HCT116 (cell line): ENCODE measurements at regions not wholly inside any gene's neighbourhood (a gene's known extent, or its start where the extent isn't known, plus 50 kb on each side); places are given as distances from the start of the nearest gene placed in this dataset.

ENCODE experiments used
- ATAC-seq: fragments of 200-7000 bp; cut with Tn5 transposase; 2 replicates; pipeline ENCODE4 v1.9.1; 2020; ENCODE audit warnings: mild to moderate bottlenecking, moderate library complexity
- BruUV-seq: library from RNA; stranded (reverse); fragments of 400-500 nt; replicated peaks from 2 replicates; lab custom pipeline; 2021; lab: Mats Ljungman, UMichigan
- CTCF ChIA-PET: fragments of 300-600 bp; sonication (Branson Sonifier 250); formaldehyde crosslinking; loops from one replicate; lab custom pipeline; 2021; ENCODE audit warnings: antibody characterized with exemption; lab: Charles Lee
- POLR2A ChIA-PET: fragments of 300-600, 350-600 bp; sonication (Branson Sonifier 250); formaldehyde crosslinking; loops from one replicate; lab custom pipeline; 2021; ENCODE audit warnings: antibody characterized with exemption; lab: Charles Lee
- RAD21 ChIA-PET, 2 experiments: fragments of 300-600 bp; sonication (Branson Sonifier 250); formaldehyde crosslinking; loops; one replicate each; lab custom pipeline; 2023; ENCODE audit warnings: low total read pairs in 2 of 2; ENCODE audit not compliant: uncharacterized antibody in 2 of 2, unreplicated experiment in 2 of 2, low non-redundant PET in 1 of 2; lab: Charles Lee
- DNase-seq: peaks from one replicate; pipeline ENCODE4 v3.0.0-alpha.2; 2010; ENCODE audit warnings: low read depth, low spot score
- H2AFZ ChIP-seq: fragments of 200-600 bp; shearing (Covaris generic), sonication (generic); 2 replicates; pipeline ENCODE4 v1.6.1; 2017; ENCODE audit warnings: low read depth, mixed run types, mixed read lengths, antibody characterized with exemption, low read length; ENCODE audit not compliant: poor library complexity, severe bottlenecking
- H3K27ac ChIP-seq: 2 replicates; pipeline ENCODE4 v1.5.1; 2012; ENCODE audit warnings: low read depth, low read length
- H3K27me3 ChIP-seq: fragments of 200-600 bp; sonication (generic); 2 replicates; pipeline ENCODE4 v1.6.1; 2016; ENCODE audit warnings: mixed run types, low read length, mixed read lengths; ENCODE audit not compliant: insufficient read depth
- H3K36me3 ChIP-seq, 2 experiments: fragments of 200-500 bp in 1 of 2; fragments of 200-600 bp in 1 of 2; sonication (Bioruptor generic) in 1 of 2; sonication (generic) in 1 of 2; 2 replicates each; pipeline versions ENCODE4 v1.5.1 to v1.6.1; 2014 to 2016; ENCODE audit warnings: low read length in 2 of 2, inconsistent platforms in 1 of 2, mixed read lengths in 1 of 2, mixed run types in 1 of 2; ENCODE audit not compliant: insufficient read depth in 2 of 2, control insufficient read depth in 1 of 2
- H3K4me1 ChIP-seq, 2 experiments: fragments of 200-600 bp in 1 of 2; sonication (generic) in 1 of 2; 2 replicates each; pipeline versions ENCODE4 v1.5.1 to v1.6.1; 2012 to 2017; ENCODE audit warnings: low read length in 2 of 2, inconsistent platforms in 1 of 2, mild to moderate bottlenecking in 1 of 2, mixed read lengths in 1 of 2, mixed run types in 1 of 2, moderate library complexity in 1 of 2; ENCODE audit not compliant: insufficient read depth in 2 of 2, control insufficient read depth in 1 of 2
- H3K4me2 ChIP-seq: fragments of 200-600 bp; sonication (generic); 2 replicates; pipeline ENCODE4 v1.6.1; 2017; ENCODE audit warnings: mixed run types, low read length, mixed read lengths
- H3K4me3 ChIP-seq, 2 experiments: fragments of 200-600 bp in 1 of 2; sonication (generic) in 1 of 2; replicated peaks in 1 of 2; 2 replicates each; pipeline ENCODE4 v1.5.1; 2011 to 2016; ENCODE audit warnings: low read length in 2 of 2, control low read depth in 1 of 2, low read depth in 1 of 2, mild to moderate bottlenecking in 1 of 2, mixed read lengths in 1 of 2, mixed run types in 1 of 2
- H3K79me2 ChIP-seq: fragments of 200-600 bp; sonication (generic); 2 replicates; pipeline ENCODE4 v1.6.1; 2017; ENCODE audit warnings: mild to moderate bottlenecking, mixed run types, low read length, moderate library complexity, mixed read lengths; ENCODE audit not compliant: insufficient read depth
- H3K9ac ChIP-seq: fragments of 200-600 bp; sonication (generic); 2 replicates; pipeline ENCODE4 v1.6.1; 2016; ENCODE audit warnings: low read length, mixed read lengths
- H3K9me2 ChIP-seq: fragments of 200-600 bp; sonication (generic), shearing (Covaris generic); 2 replicates; pipeline ENCODE4 v1.6.1; 2017; ENCODE audit warnings: mixed run types, mild to moderate bottlenecking, moderate library complexity; ENCODE audit not compliant: insufficient read depth
- H3K9me3 ChIP-seq, 2 experiments: fragments of 200-500 bp in 1 of 2; fragments of 200-600 bp in 1 of 2; sonication (Bioruptor generic) in 1 of 2; sonication (generic) in 1 of 2; 2 replicates each; pipeline ENCODE4 v1.6.1; 2014 to 2017; ENCODE audit warnings: low read length in 2 of 2, mixed read lengths in 2 of 2, inconsistent platforms in 1 of 2, low read depth in 1 of 2, mild to moderate bottlenecking in 1 of 2, mixed run types in 1 of 2, moderate library complexity in 1 of 2; ENCODE audit not compliant: control insufficient read depth in 1 of 2, insufficient read depth in 1 of 2
- H4K20me1 ChIP-seq: fragments of 200-600 bp; sonication (generic), shearing (Covaris generic); 2 replicates; pipeline ENCODE4 v1.6.1; 2017; ENCODE audit warnings: mixed run types, mild to moderate bottlenecking, moderate library complexity; ENCODE audit not compliant: insufficient read depth
- CBX3 ChIP-seq: IDR thresholded peaks from 2 replicates; pipeline ENCODE4 v1.6.1; 2012; ENCODE audit warnings: low read depth
- CEBPB ChIP-seq: IDR thresholded peaks from 2 replicates; pipeline ENCODE4 v1.6.1; 2012; ENCODE audit warnings: low read depth
- EGR1 ChIP-seq: IDR thresholded peaks from 2 replicates; pipeline ENCODE4 v1.6.1; 2012; ENCODE audit warnings: low read depth
- ELF1 ChIP-seq: IDR thresholded peaks from 2 replicates; pipeline ENCODE4 v1.6.1; 2012; ENCODE audit warnings: low read depth, borderline replicate concordance
- FOSL1 ChIP-seq: IDR thresholded peaks from 2 replicates; pipeline ENCODE4 v1.6.1; 2012; ENCODE audit warnings: low read depth
- POLR2AphosphoS5 ChIP-seq: IDR thresholded peaks from 2 replicates; pipeline ENCODE4 v1.6.1; 2011; ENCODE audit warnings: mild to moderate bottlenecking, low read depth, low read length, moderate library complexity
- RAD21 ChIP-seq: IDR thresholded peaks from 2 replicates; pipeline ENCODE4 v1.6.1; 2012; ENCODE audit warnings: low read depth, mild to moderate bottlenecking
- REST ChIP-seq: IDR thresholded peaks from 2 replicates; pipeline ENCODE4 v1.6.1; 2012; ENCODE audit warnings: low read depth
- SIN3A ChIP-seq: IDR thresholded peaks from 2 replicates; pipeline ENCODE4 v1.6.1; 2012; ENCODE audit warnings: low read depth
- SP1 ChIP-seq: IDR thresholded peaks from 2 replicates; pipeline ENCODE4 v1.6.1; 2012; ENCODE audit warnings: low read depth
- TCF7L2 ChIP-seq: IDR thresholded peaks from 2 replicates; pipeline ENCODE4 v1.7.0; 2011; ENCODE audit warnings: borderline replicate concordance, inconsistent platforms; ENCODE audit not compliant: insufficient read depth, insufficient read length; ENCODE audit errors: extremely low read depth
- ZBTB33 ChIP-seq: IDR thresholded peaks from 2 replicates; pipeline ENCODE4 v1.6.1; 2011; ENCODE audit warnings: mild to moderate bottlenecking, low read length, moderate library complexity; ENCODE audit not compliant: insufficient replicate concordance; ENCODE audit errors: extremely low read depth
- ZFX ChIP-seq: fragments of 450-650 bp; IDR thresholded peaks from 2 replicates; pipeline ENCODE4 v1.6.1; 2017
- ZNF274 ChIP-seq: fragments of 200-500 bp; sonication (Bioruptor generic); IDR thresholded peaks from 2 replicates; pipeline ENCODE4 v1.6.1; 2014; ENCODE audit warnings: mild to moderate bottlenecking, low read depth, low read length, inconsistent platforms
- intact Hi-C: fragments of 100-400 bp; cut with micrococcal nuclease; formaldehyde crosslinking; loops from 2 replicates; pipeline ENCODE4 v1.10.0; 2022
- TF ChIP-seq, protein P1 (sequence below): IDR thresholded peaks from 2 replicates; pipeline ENCODE4 v1.6.1; 2012
- TF ChIP-seq, protein P2 (sequence below): IDR thresholded peaks from 2 replicates; pipeline ENCODE4 v1.6.1; 2012

DNA sequence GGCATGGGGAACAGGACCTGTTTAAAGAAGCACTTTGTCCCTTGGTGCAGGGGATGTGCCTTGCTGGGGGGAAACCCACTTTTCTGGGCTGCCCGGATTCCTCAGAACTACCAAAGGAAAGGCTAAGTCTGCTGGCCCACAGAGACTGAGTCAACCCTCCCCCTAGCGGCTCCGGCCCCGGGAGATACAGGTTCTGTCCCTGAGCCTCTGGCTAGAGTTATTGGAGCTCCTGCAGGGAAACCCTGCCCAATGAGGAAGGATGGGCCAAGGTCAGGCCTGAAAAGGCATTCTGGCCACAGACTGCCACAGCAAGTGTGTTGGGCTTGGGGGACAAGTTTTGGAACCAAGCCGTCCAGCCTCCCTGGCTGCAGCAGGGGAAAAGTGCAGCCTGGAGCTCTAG is 490.9 kb upstream of the ACTRT1 start:
- BruUV-seq = no TSS peak
- no peaks in the 10 kb centered on the region for H3K4me1 ChIP-seq
- no peaks in the 10 kb centered on the region for H3K9me2 ChIP-seq
- DNase-seq = no peak
- CTCF ChIA-PET = no interaction called here
- no peaks in the 10 kb centered on the region for H3K36me3 ChIP-seq
- no peaks in the 10 kb centered on the region for H3K79me2 ChIP-seq
- H3K9ac ChIP-seq = no peak overlapping the region
- TF ChIP-seq ZFX (no peak), POLR2AphosphoS5 (no peak), ELF1 (no peak), SP1 (no peak), REST (no peak), EGR1 (no peak), ZBTB33 (no peak), TCF7L2 (no peak), RAD21 (no peak), FOSL1 (no peak), CBX3 (no peak), ZNF274 (no peak), CEBPB (no peak), SIN3A (no peak)
- TF ChIP-seq, protein P1, sequence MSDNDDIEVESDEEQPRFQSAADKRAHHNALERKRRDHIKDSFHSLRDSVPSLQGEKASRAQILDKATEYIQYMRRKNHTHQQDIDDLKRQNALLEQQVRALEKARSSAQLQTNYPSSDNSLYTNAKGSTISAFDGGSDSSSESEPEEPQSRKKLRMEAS = no peak
- TF ChIP-seq, protein P2, sequence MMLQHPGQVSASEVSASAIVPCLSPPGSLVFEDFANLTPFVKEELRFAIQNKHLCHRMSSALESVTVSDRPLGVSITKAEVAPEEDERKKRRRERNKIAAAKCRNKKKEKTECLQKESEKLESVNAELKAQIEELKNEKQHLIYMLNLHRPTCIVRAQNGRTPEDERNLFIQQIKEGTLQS = no peak
- ATAC-seq = no peak
- H3K4me3 ChIP-seq = no peak overlapping the region
- H3K27ac ChIP-seq = no peak overlapping the region
- POLR2A ChIA-PET = no interaction called here
- intact Hi-C loops = no loop called here
- H2AFZ ChIP-seq = no peak overlapping the region
- H3K9me3 ChIP-seq = no peaks in the 10 kb centered on the region
- no peaks in the 10 kb centered on the region for H3K27me3 ChIP-seq
- H4K20me1 ChIP-seq = no peaks in the 10 kb centered on the region
- no peak overlapping the region for H3K4me2 ChIP-seq
- RAD21 ChIA-PET = no interaction called here
